HUDEP-2 (cell line): ENCODE measurements at regions not wholly inside any gene's neighbourhood (a gene's known extent, or its start where the extent isn't known, plus 50 kb on each side); places are given as distances from the start of the nearest gene placed in this dataset.
"Not testable (repeated sequence)": the region's sequence is repeated elsewhere in the genome, so short reads cannot be mapped to it uniquely, and the experiment has no call there.

Experiments used
- DNase-seq, 76 experiments: peaks; one replicate each; lab custom pipeline; 2025; ENCODE audit not compliant: unreplicated experiment in 76 of 76; lab: John Stamatoyannopoulos, UW

GRCh38 chr4:173475751-173476150 is 54.3 kb downstream of the HAND2 start:
- DNase-seq, result no peak

- no peak for DNase-seq
These were observed 60.4 kb downstream of the HAND2 start for GRCh38 chr4:173469622-173470021.

- DNase-seq, result no peak
These were observed 61.7 kb downstream of the HAND2 start for GRCh38 chr4:173468314-173468713.

- DNase-seq, result no peak
These were observed 63.9 kb downstream of the HAND2 start for GRCh38 chr4:173466101-173466500.

- no peak for DNase-seq
These were observed 65.5 kb downstream of the HAND2 start for GRCh38 chr4:173464481-173464880.

GRCh38 chr4:173463816-173464215 is 64.9 kb upstream of the SCRG1 start:
- no peak for DNase-seq

GRCh38 chr4:173461170-173461569 is 62.3 kb upstream of the SCRG1 start:
- DNase-seq, result peak in 47 of 76 experiments; percentile 1 to 76 (median 32)

GRCh38 chr4:173459857-173460256 is 60.9 kb upstream of the SCRG1 start:
- no peak for DNase-seq

GRCh38 chr4:173457893-173458292 is 59.0 kb upstream of the SCRG1 start:
- no peak for DNase-seq

- not testable (repeated sequence) for DNase-seq
These were observed 52.5 kb upstream of the SCRG1 start for GRCh38 chr4:173451435-173451834.

GRCh38 chr4:173450281-173450680 is 51.4 kb upstream of the SCRG1 start:
- DNase-seq, result peak in 3 of 76 experiments; percentile 1 to 27 (median 11)

GRCh38 chr4:173449380-173449717 is 50.4 kb upstream of the SCRG1 start:
- DNase-seq, result no peak

GRCh38 chr4:173448608-173449379 is 49.9 kb upstream of the SCRG1 start:
- no peak for DNase-seq
